GM18907 (cell line): ENCODE measurements at regions not wholly inside any gene's neighbourhood (a gene's known extent, or its start where the extent isn't known, plus 50 kb on each side); places are given as distances from the start of the nearest gene placed in this dataset.
"Not testable (repeated sequence)": the region's sequence is repeated elsewhere in the genome, so short reads cannot be mapped to it uniquely, and the experiment has no call there.

ENCODE experiments used
- ATAC-seq: cut with Tn5 transposase; IDR thresholded peaks from one replicate; pipeline ENCODE4 v1.9.1; 2021; ENCODE audit warnings: mild to moderate bottlenecking, moderate library complexity; ENCODE audit not compliant: unreplicated experiment

GRCh38 chr4:169342906-169343564 is 72.3 kb upstream of the SH3RF1 start:
- no peak for ATAC-seq

- no peak for ATAC-seq
These were observed 71.6 kb upstream of the SH3RF1 start for GRCh38 chr4:169342159-169342860.

GRCh38 chr4:169341490-169341889 is 70.7 kb upstream of the SH3RF1 start:
- ATAC-seq: peak; percentile 79

- no peak for ATAC-seq
These were observed 70.1 kb upstream of the SH3RF1 start for GRCh38 chr4:169340834-169341233.

GRCh38 chr4:169338241-169338640 is 67.5 kb upstream of the SH3RF1 start:
- ATAC-seq: no peak

GRCh38 chr4:169337510-169337909 is 66.8 kb upstream of the SH3RF1 start:
- no peak for ATAC-seq

GRCh38 chr4:169335331-169335730 is 64.6 kb upstream of the SH3RF1 start:
- no peak for ATAC-seq

GRCh38 chr4:169334335-169334734 is 63.6 kb upstream of the SH3RF1 start:
- ATAC-seq: no peak

GRCh38 chr4:169333265-169333664 is 62.5 kb upstream of the SH3RF1 start:
- ATAC-seq: no peak

- no peak for ATAC-seq
These were observed 61.8 kb upstream of the SH3RF1 start for GRCh38 chr4:169332583-169332982.

GRCh38 chr4:169330811-169331210 is 60.1 kb upstream of the SH3RF1 start:
- no peak for ATAC-seq

GRCh38 chr4:169330095-169330494 is 59.3 kb upstream of the SH3RF1 start:
- ATAC-seq: no peak

GRCh38 chr4:169327951-169328350 is 57.2 kb upstream of the SH3RF1 start:
- ATAC-seq: no peak

GRCh38 chr4:169323925-169324324 is 53.2 kb upstream of the SH3RF1 start:
- ATAC-seq: not testable (repeated sequence)

- not testable (repeated sequence) for ATAC-seq
These were observed 52.1 kb upstream of the SH3RF1 start for GRCh38 chr4:169322833-169323232.
